Stimulated activated naive CD8-positive, alpha-beta T cell treated with anti-CD3 and anti-CD28 coated beads, Interleukin-15, amount 100 ng/mL, for 72 hours (primary cell): ENCODE measurements at regions not wholly inside any gene's neighbourhood (a gene's known extent, or its start where the extent isn't known, plus 50 kb on each side); places are given as distances from the start of the nearest gene placed in this dataset.

Source experiments
- ATAC-seq: fragments of 150-1000 bp; cut with Tn5 transposase; 2 replicates; pipeline ENCODE4 v1.10.0; 2021; ENCODE audit warnings: mild to moderate bottlenecking, moderate library complexity
- DNase-seq, 2 donors: peaks; one replicate each; pipeline ENCODE4 v3.0.0; 2021 to 2022
- H3K27ac Mint-ChIP-seq, 2 donors: one replicate each; pipeline ENCODE4 v1.8.0; 2022; ENCODE audit warnings: mild to moderate bottlenecking in 2 of 2, mixed read lengths in 2 of 2, moderate library complexity in 2 of 2
- H3K27me3 Mint-ChIP-seq: one replicate; pipeline ENCODE4 v1.8.0; 2022; ENCODE audit warnings: mixed read lengths
- H3K4me1 Mint-ChIP-seq: one replicate; pipeline ENCODE4 v1.8.0; 2022; ENCODE audit warnings: mild to moderate bottlenecking, mixed read lengths
- H3K4me3 Mint-ChIP-seq, 2 donors: one replicate each; pipeline ENCODE4 v1.8.0; 2022; ENCODE audit warnings: mild to moderate bottlenecking in 2 of 2, mixed read lengths in 2 of 2, moderate library complexity in 1 of 2
- H3K9me3 Mint-ChIP-seq, 2 donors: one replicate each; pipeline ENCODE4 v1.8.0; 2022; ENCODE audit warnings: mixed read lengths in 2 of 2

GRCh38 chr17:6893382-6894205 is 62.1 kb upstream of the TEKT1 start:
- peak overlapping the region in 1 of 2 donors; percentile 27 for H3K27ac Mint-ChIP-seq
- peaks cover 0 to 5% of the 10 kb centered on the region in 2 donors for H3K9me3 Mint-ChIP-seq
- no peak for DNase-seq
- peak overlapping the region in 1 of 2 donors; percentile 27 for H3K4me3 Mint-ChIP-seq
- no peak for ATAC-seq
- H3K4me1 Mint-ChIP-seq: peaks cover 9% of the 10 kb centered on the region
- H3K27me3 Mint-ChIP-seq: peaks cover 42% of the 10 kb centered on the region

GRCh38 chr17:6894206-6894528 is 62.6 kb upstream of the TEKT1 start:
- peaks cover 9% of the 10 kb centered on the region for H3K4me1 Mint-ChIP-seq

GRCh38 chr17:6901086-6901485 is 69.6 kb upstream of the TEKT1 start:
- DNase-seq: no peak
- H3K4me3 Mint-ChIP-seq: no peak overlapping the region
- H3K27ac Mint-ChIP-seq: no peak overlapping the region
- ATAC-seq: no peak
- H3K4me1 Mint-ChIP-seq: no peaks in the 10 kb centered on the region
- no peaks in the 10 kb centered on the region for H3K9me3 Mint-ChIP-seq
- peaks cover 5% of the 10 kb centered on the region for H3K27me3 Mint-ChIP-seq

More at GRCh38 chr17:6894206-6894528, 62.6 kb upstream of the TEKT1 start:
- Mint-ChIP-seq H3K4me3 (peak overlapping the region in 1 of 2 donors; percentile 27), H3K27ac (peak overlapping the region in 1 of 2 donors; percentile 27), H3K9me3 (no peaks in the 10 kb centered on the region), H3K27me3 (peaks cover 40% of the 10 kb centered on the region)
- DNase-seq: peak; percentile 25 to 26
- ATAC-seq: peak; percentile 35

GRCh38 chr17:6903326-6903900 is 71.9 kb upstream of the TEKT1 start:
- H3K4me3 Mint-ChIP-seq: no peak overlapping the region
- no peak overlapping the region for H3K27ac Mint-ChIP-seq
- H3K4me1 Mint-ChIP-seq: no peaks in the 10 kb centered on the region
- no peaks in the 10 kb centered on the region for H3K9me3 Mint-ChIP-seq
- no peak for ATAC-seq
- DNase-seq: no peak
- no peaks in the 10 kb centered on the region for H3K27me3 Mint-ChIP-seq

GRCh38 chr17:6908807-6909206 is 77.3 kb upstream of the TEKT1 start:
- no peaks in the 10 kb centered on the region for H3K9me3 Mint-ChIP-seq
- H3K4me1 Mint-ChIP-seq: peaks cover 5% of the 10 kb centered on the region
- H3K27me3 Mint-ChIP-seq: peaks cover 15% of the 10 kb centered on the region
- no peak overlapping the region for H3K4me3 Mint-ChIP-seq
- no peak overlapping the region for H3K27ac Mint-ChIP-seq
- DNase-seq: no peak
- no peak for ATAC-seq

GRCh38 chr17:6910987-6911603 is 79.6 kb upstream of the TEKT1 start:
- ATAC-seq (no peak), DNase-seq (no peak)
- H3K27ac Mint-ChIP-seq: no peak overlapping the region
- H3K9me3 Mint-ChIP-seq: no peaks in the 10 kb centered on the region
- peaks cover 20% of the 10 kb centered on the region for H3K27me3 Mint-ChIP-seq
- peaks cover 12% of the 10 kb centered on the region for H3K4me1 Mint-ChIP-seq
- H3K4me3 Mint-ChIP-seq: no peak overlapping the region

GRCh38 chr17:6912110-6913051 is 80.9 kb upstream of the TEKT1 start:
- H3K27ac Mint-ChIP-seq: no peak overlapping the region
- peaks cover 20% of the 10 kb centered on the region for H3K27me3 Mint-ChIP-seq
- ATAC-seq (no peak), DNase-seq (no peak)
- no peaks in the 10 kb centered on the region for H3K9me3 Mint-ChIP-seq
- peaks cover 12% of the 10 kb centered on the region for H3K4me1 Mint-ChIP-seq
- H3K4me3 Mint-ChIP-seq: no peak overlapping the region

GRCh38 chr17:6913608-6914443 is 82.0 kb upstream of the ALOX12 start:
- Mint-ChIP-seq H3K27me3 (peaks cover 20% of the 10 kb centered on the region), H3K27ac (peak overlapping the region in 1 of 2 donors; percentile 90), H3K9me3 (no peaks in the 10 kb centered on the region), H3K4me3 (peak overlapping the region; percentile 85 to 94), H3K4me1 (peaks cover 12% of the 10 kb centered on the region)
- DNase-seq: peak; percentile 72 to 74
- peak; percentile 83 for ATAC-seq

- peaks cover 12% of the 10 kb centered on the region for H3K4me1 Mint-ChIP-seq
- H3K27me3 Mint-ChIP-seq: peaks cover 20% of the 10 kb centered on the region
- H3K27ac Mint-ChIP-seq: no peak overlapping the region
- no peak overlapping the region for H3K4me3 Mint-ChIP-seq
- DNase-seq (no peak), ATAC-seq (peak; percentile 53)
- H3K9me3 Mint-ChIP-seq: no peaks in the 10 kb centered on the region
Measured at GRCh38 chr17:6914711-6915110, 81.1 kb upstream of the ALOX12 start.

- DNase-seq (no peak), ATAC-seq (no peak)
- peaks cover 12% of the 10 kb centered on the region for H3K4me1 Mint-ChIP-seq
- no peak overlapping the region for H3K4me3 Mint-ChIP-seq
- H3K9me3 Mint-ChIP-seq: no peaks in the 10 kb centered on the region
- no peak overlapping the region for H3K27ac Mint-ChIP-seq
- peaks cover 20% of the 10 kb centered on the region for H3K27me3 Mint-ChIP-seq
Measured at GRCh38 chr17:6915620-6916019, 80.2 kb upstream of the ALOX12 start.

GRCh38 chr17:6919158-6919557 is 76.7 kb upstream of the ALOX12 start:
- no peaks in the 10 kb centered on the region for H3K9me3 Mint-ChIP-seq
- H3K27ac Mint-ChIP-seq: no peak overlapping the region
- H3K4me3 Mint-ChIP-seq: no peak overlapping the region
- no peak for ATAC-seq
- peaks cover 5% of the 10 kb centered on the region for H3K4me1 Mint-ChIP-seq
- DNase-seq: no peak
- H3K27me3 Mint-ChIP-seq: peaks cover 2% of the 10 kb centered on the region

GRCh38 chr17:6923385-6923784 is 72.5 kb upstream of the ALOX12 start:
- no peaks in the 10 kb centered on the region for H3K27me3 Mint-ChIP-seq
- no peak overlapping the region for H3K27ac Mint-ChIP-seq
- peaks cover 7% of the 10 kb centered on the region for H3K4me1 Mint-ChIP-seq
- DNase-seq: no peak
- no peak overlapping the region for H3K4me3 Mint-ChIP-seq
- H3K9me3 Mint-ChIP-seq: peaks cover 0 to 6% of the 10 kb centered on the region in 2 donors
- ATAC-seq: no peak

GRCh38 chr17:6924208-6924607 is 71.6 kb upstream of the ALOX12 start:
- Mint-ChIP-seq H3K27ac (peak overlapping the region in 1 of 2 donors; percentile 34), H3K4me3 (no peak overlapping the region), H3K27me3 (no peaks in the 10 kb centered on the region), H3K4me1 (peaks cover 7% of the 10 kb centered on the region), H3K9me3 (peaks cover 0 to 6% of the 10 kb centered on the region in 2 donors)
- no peak for DNase-seq
- peak; percentile 63 for ATAC-seq

GRCh38 chr17:6926667-6927066 is 69.2 kb upstream of the ALOX12 start:
- H3K9me3 Mint-ChIP-seq: peaks cover 0 to 6% of the 10 kb centered on the region in 2 donors
- H3K27me3 Mint-ChIP-seq: no peaks in the 10 kb centered on the region
- no peak for DNase-seq
- no peak for ATAC-seq
- H3K27ac Mint-ChIP-seq: no peak overlapping the region
- H3K4me3 Mint-ChIP-seq: no peak overlapping the region
- H3K4me1 Mint-ChIP-seq: peaks cover 7% of the 10 kb centered on the region
